OCI-LY1 (cell line): ENCODE measurements at regions not wholly inside any gene's neighbourhood (a gene's known extent, or its start where the extent isn't known, plus 50 kb on each side); places are given as distances from the start of the nearest gene placed in this dataset.

Experiments used
- H2AFZ ChIP-seq: fragments of 200-600 bp; sonication (generic), shearing (Covaris generic); 2 replicates; pipeline ENCODE4 v1.6.0; 2014; ENCODE audit warnings: antibody characterized with exemption, mild to moderate bottlenecking, low read length
- H3F3A ChIP-seq: fragments of 200-600 bp; sonication (generic), shearing (Covaris generic); 2 replicates; pipeline ENCODE4 v1.6.0; 2014; ENCODE audit warnings: mild to moderate bottlenecking, antibody characterized with exemption, low read length, moderate library complexity; ENCODE audit not compliant: insufficient read depth
- H3K27ac ChIP-seq: fragments of 200-600 bp; sonication (generic); 2 replicates; pipeline ENCODE4 v1.5.1; 2014; ENCODE audit warnings: low read length, mixed run types, mild to moderate bottlenecking, low read depth; ENCODE audit not compliant: poor library complexity, severe bottlenecking
- H3K27me3 ChIP-seq: fragments of 200-600 bp; sonication (generic); 2 replicates; pipeline ENCODE4 v1.6.0; 2014; ENCODE audit warnings: antibody characterized with exemption, mild to moderate bottlenecking, low read length, moderate library complexity; ENCODE audit not compliant: insufficient read depth
- H3K36me3 ChIP-seq: fragments of 200-600 bp; sonication (generic); 2 replicates; pipeline ENCODE4 v1.6.1; 2014; ENCODE audit warnings: mild to moderate bottlenecking, antibody characterized with exemption, low read length, moderate library complexity, mixed read lengths; ENCODE audit not compliant: insufficient read depth
- H3K4me1 ChIP-seq: fragments of 200-600 bp; sonication (generic); 2 replicates; pipeline ENCODE4 v1.5.1; 2014; ENCODE audit warnings: mild to moderate bottlenecking, low read length, moderate library complexity; ENCODE audit not compliant: insufficient read depth, severe bottlenecking
- H3K4me2 ChIP-seq: fragments of 200-600 bp; sonication (generic), shearing (Covaris generic); 2 replicates; pipeline ENCODE4 v1.6.1; 2014; ENCODE audit warnings: low read length
- H3K4me3 ChIP-seq: fragments of 200-600 bp; sonication (generic); 2 replicates; pipeline ENCODE4 v1.5.1; 2014; ENCODE audit warnings: low read length, low read depth, mild to moderate bottlenecking, mixed read lengths; ENCODE audit not compliant: poor library complexity, severe bottlenecking
- H3K79me2 ChIP-seq: fragments of 200-600 bp; shearing (Covaris generic); 2 replicates; pipeline ENCODE4 v1.6.1; 2016; ENCODE audit warnings: mixed run types, low read length, mixed read lengths; ENCODE audit not compliant: insufficient read depth
- H3K9ac ChIP-seq: fragments of 200-600 bp; sonication (generic), shearing (Covaris generic); 2 replicates; pipeline ENCODE4 v1.6.1; 2014; ENCODE audit warnings: mild to moderate bottlenecking, low read length, mixed read lengths
- H3K9me2 ChIP-seq: fragments of 200-600 bp; sonication (generic), shearing (Covaris generic); 2 replicates; pipeline ENCODE4 v1.6.1; 2014; ENCODE audit warnings: low read depth, mild to moderate bottlenecking, low read length, mixed read lengths
- H3K9me3 ChIP-seq: fragments of 200-600 bp; shearing (Covaris generic); 2 replicates; pipeline ENCODE4 v1.6.1; 2014; ENCODE audit warnings: low read length, mixed read lengths
- H4K20me1 ChIP-seq: fragments of 200-600 bp; sonication (generic), shearing (Covaris generic); 2 replicates; pipeline ENCODE4 v1.6.0; 2016; ENCODE audit warnings: mild to moderate bottlenecking, low read length; ENCODE audit not compliant: insufficient read depth
- EZH2 ChIP-seq: fragments of 200-600 bp; sonication (generic), shearing (Covaris generic); IDR thresholded peaks from 2 replicates; pipeline ENCODE4 v1.8.0; 2017; ENCODE audit warnings: borderline replicate concordance, mixed run types, mild to moderate bottlenecking, antibody characterized with exemption, low read length, moderate library complexity, mixed read lengths
- TF ChIP-seq, protein P1 (sequence below): fragments of 200-600 bp; sonication (generic), shearing (Covaris generic); IDR thresholded peaks from 2 replicates; pipeline ENCODE4 v1.5.1; 2017; ENCODE audit warnings: mild to moderate bottlenecking, antibody characterized with exemption, low read length, moderate library complexity, mixed read lengths

DNA sequence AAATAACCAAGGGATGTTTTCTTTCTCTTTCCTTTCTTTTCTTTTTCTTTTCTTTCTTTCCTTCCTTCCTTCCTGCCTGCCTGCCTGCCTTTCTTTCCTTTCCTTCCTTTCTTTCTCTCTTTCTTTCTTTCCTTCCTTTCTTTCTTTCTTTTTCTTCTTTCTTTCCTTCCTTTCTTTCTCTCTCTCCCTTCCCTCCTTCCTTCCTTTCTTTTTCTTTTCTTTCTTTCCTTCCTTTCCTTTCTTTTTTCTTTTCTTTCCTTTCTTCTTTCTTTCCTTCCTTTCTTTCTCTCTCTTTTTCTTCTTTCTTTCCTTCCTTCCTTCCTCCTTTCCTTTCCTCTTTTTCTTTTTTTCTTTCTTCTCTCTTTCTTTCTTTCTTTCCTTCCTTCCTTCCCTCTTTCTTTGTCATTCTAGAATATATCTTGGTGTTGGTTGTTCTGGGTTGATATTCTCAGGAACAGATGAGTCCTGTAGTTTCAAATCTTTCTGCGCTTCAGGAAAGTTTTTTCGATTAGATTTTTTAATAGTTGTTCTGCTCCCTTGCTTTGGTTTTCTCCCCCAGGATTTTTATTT lies 101.5 kb upstream of the FBXO11 start:
- Histone ChIP-seq H3K36me3 (no peaks in the 10 kb centered on the region), H3K9me3 (no peaks in the 10 kb centered on the region), H3K4me2 (no peak overlapping the region), H3K79me2 (no peaks in the 10 kb centered on the region), H3K27me3 (no peaks in the 10 kb centered on the region), H4K20me1 (no peaks in the 10 kb centered on the region), H3F3A (no peaks in the 10 kb centered on the region), H3K9me2 (no peaks in the 10 kb centered on the region; the same call in 1 of the 2 replicates), H3K9ac (no peak overlapping the region), H3K4me3 (no peak overlapping the region), H2AFZ (no peak overlapping the region), H3K4me1 (no peaks in the 10 kb centered on the region), H3K27ac (no peak overlapping the region)
- TF ChIP-seq, protein P1, sequence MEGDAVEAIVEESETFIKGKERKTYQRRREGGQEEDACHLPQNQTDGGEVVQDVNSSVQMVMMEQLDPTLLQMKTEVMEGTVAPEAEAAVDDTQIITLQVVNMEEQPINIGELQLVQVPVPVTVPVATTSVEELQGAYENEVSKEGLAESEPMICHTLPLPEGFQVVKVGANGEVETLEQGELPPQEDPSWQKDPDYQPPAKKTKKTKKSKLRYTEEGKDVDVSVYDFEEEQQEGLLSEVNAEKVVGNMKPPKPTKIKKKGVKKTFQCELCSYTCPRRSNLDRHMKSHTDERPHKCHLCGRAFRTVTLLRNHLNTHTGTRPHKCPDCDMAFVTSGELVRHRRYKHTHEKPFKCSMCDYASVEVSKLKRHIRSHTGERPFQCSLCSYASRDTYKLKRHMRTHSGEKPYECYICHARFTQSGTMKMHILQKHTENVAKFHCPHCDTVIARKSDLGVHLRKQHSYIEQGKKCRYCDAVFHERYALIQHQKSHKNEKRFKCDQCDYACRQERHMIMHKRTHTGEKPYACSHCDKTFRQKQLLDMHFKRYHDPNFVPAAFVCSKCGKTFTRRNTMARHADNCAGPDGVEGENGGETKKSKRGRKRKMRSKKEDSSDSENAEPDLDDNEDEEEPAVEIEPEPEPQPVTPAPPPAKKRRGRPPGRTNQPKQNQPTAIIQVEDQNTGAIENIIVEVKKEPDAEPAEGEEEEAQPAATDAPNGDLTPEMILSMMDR: no peak
- TF ChIP-seq EZH2: no peak

- H3K4me1 ChIP-seq: no peaks in the 10 kb centered on the region
- no peaks in the 10 kb centered on the region for H3K9me3 ChIP-seq
- no peaks in the 10 kb centered on the region for H4K20me1 ChIP-seq
- H3K27ac ChIP-seq: no peak overlapping the region
- H3F3A ChIP-seq: no peaks in the 10 kb centered on the region
- H3K4me3 ChIP-seq: no peak overlapping the region
- H3K36me3 ChIP-seq: no peaks in the 10 kb centered on the region
- H3K27me3 ChIP-seq: no peaks in the 10 kb centered on the region
- TF ChIP-seq, protein P1: no peak
- no peak for TF ChIP-seq EZH2
- no peak overlapping the region for H3K9ac ChIP-seq
- H3K79me2 ChIP-seq: no peaks in the 10 kb centered on the region
- H3K4me2 ChIP-seq: no peak overlapping the region
- H2AFZ ChIP-seq: no peak overlapping the region
- H3K9me2 ChIP-seq: no peaks in the 10 kb centered on the region; the same call in 1 of the 2 replicates
Measured at GRCh38 chr2:48009256-48009655, 103.0 kb upstream of the FBXO11 start.

GRCh38 chr2:48015421-48015820 lies 109.1 kb upstream of the FBXO11 start:
- Histone ChIP-seq H3K4me1 (no peaks in the 10 kb centered on the region), H3F3A (no peaks in the 10 kb centered on the region), H3K27ac (no peak overlapping the region), H3K36me3 (no peaks in the 10 kb centered on the region), H3K9me2 (no peaks in the 10 kb centered on the region), H3K9me3 (no peaks in the 10 kb centered on the region), H3K4me2 (no peak overlapping the region), H3K79me2 (no peaks in the 10 kb centered on the region), H3K27me3 (no peaks in the 10 kb centered on the region), H3K9ac (no peak overlapping the region), H4K20me1 (no peaks in the 10 kb centered on the region), H2AFZ (no peak overlapping the region), H3K4me3 (no peak overlapping the region)
- TF ChIP-seq, protein P1: no peak
- no peak for TF ChIP-seq EZH2
